Stomach (tissue), 4 donors: ENCODE measurements at regions not wholly inside any gene's neighbourhood (a gene's known extent, or its start where the extent isn't known, plus 50 kb on each side); places are given as distances from the start of the nearest gene placed in this dataset.

ENCODE experiments used
- POLR2A ChIP-seq, 4 donors: fragments of 450-650 bp; IDR thresholded peaks; one replicate each; pipeline ENCODE4 v1.6.1; 2016; ENCODE audit warnings: antibody characterized with exemption in 4 of 4, control low read depth in 2 of 4, mild to moderate bottlenecking in 1 of 4, moderate library complexity in 1 of 4
- POLR2AphosphoS5 ChIP-seq, 3 donors: sonication (generic); formaldehyde crosslinking; IDR thresholded peaks; one replicate each; pipeline ENCODE4 v1.6.1; 2016; ENCODE audit warnings: antibody characterized with exemption in 3 of 3
- TF ChIP-seq, protein P1 (sequence below), 7 experiments: fragments of 450-650 bp in 4 of 7; fragments of 200-600 bp in 3 of 7; sonication (generic) in 3 of 7; IDR thresholded peaks; one replicate each; pipeline ENCODE4 v1.5.1; 2016 to 2019; ENCODE audit warnings: antibody characterized with exemption in 7 of 7, control low read depth in 2 of 7, mild to moderate bottlenecking in 1 of 7

DNA sequence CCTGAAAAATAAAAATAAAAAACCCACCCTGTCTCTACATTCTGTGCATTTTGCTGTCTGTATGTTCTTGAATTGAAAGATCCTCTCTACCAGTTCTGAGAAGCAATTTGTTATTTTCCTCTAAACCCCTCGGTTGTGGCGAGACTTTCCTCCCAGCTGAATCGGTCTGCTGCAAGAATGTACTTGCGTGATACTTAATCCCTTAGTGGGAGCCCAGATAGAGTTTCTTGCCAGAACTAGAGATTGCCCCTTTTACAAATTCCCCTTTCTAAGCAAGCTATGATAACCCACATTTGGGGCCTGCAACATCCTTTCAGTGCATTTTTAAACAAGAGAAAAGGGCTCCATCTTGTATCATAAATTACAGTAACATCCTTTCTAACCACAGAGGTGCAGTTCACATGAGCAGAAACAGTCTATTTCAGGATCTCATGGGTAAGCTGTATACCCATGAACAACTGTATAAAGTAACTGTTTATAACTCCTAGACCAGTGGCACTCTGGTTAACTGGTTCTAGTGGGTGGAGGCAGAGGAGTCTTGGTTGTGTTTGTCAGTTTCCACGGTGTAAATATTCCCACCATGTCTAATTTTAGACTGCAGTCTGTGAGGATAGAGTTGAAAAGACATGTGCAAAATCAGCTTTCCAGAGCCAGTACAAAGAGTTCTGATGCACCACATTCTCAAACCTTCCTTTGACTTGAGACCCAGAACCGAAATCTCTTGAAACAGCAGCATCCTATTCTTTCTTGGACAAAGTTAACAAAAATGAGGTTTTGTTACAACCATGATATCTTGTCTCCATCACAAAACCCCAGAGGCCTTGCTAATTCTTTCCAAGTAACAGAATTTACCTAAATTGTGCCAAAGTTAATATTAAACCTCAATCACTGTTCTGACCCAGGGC, 113.1 kb upstream of the ZNF217 start:
- TF ChIP-seq, protein P1, sequence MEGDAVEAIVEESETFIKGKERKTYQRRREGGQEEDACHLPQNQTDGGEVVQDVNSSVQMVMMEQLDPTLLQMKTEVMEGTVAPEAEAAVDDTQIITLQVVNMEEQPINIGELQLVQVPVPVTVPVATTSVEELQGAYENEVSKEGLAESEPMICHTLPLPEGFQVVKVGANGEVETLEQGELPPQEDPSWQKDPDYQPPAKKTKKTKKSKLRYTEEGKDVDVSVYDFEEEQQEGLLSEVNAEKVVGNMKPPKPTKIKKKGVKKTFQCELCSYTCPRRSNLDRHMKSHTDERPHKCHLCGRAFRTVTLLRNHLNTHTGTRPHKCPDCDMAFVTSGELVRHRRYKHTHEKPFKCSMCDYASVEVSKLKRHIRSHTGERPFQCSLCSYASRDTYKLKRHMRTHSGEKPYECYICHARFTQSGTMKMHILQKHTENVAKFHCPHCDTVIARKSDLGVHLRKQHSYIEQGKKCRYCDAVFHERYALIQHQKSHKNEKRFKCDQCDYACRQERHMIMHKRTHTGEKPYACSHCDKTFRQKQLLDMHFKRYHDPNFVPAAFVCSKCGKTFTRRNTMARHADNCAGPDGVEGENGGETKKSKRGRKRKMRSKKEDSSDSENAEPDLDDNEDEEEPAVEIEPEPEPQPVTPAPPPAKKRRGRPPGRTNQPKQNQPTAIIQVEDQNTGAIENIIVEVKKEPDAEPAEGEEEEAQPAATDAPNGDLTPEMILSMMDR (IDR thresholded peaks at IDR 0.05): no peak
- TF ChIP-seq POLR2AphosphoS5 (IDR thresholded peaks at IDR 0.05): no peak
- TF ChIP-seq POLR2A (IDR thresholded peaks at IDR 0.05): no peak
